CD4-positive, alpha-beta T cell (primary cell): ENCODE measurements at regions not wholly inside any gene's neighbourhood (a gene's known extent, or its start where the extent isn't known, plus 50 kb on each side); places are given as distances from the start of the nearest gene placed in this dataset.

ENCODE experiments used
- ATAC-seq: fragments of 200-7000 bp; cut with Tn5 transposase; one replicate; pipeline ENCODE4 v1.10.0; 2022; ENCODE audit warnings: mild to moderate bottlenecking; ENCODE audit not compliant: poor library complexity
- CTCF ChIA-PET: fragments of 350-600 bp; sonication (Branson Sonifier 250); formaldehyde crosslinking; loops from one replicate; lab custom pipeline; 2021; ENCODE audit warnings: antibody characterized with exemption, inconsistent platforms; lab: Charles Lee
- POLR2A ChIA-PET: fragments of 350-600 bp; sonication (Branson Sonifier 250); formaldehyde crosslinking; loops from one replicate; lab custom pipeline; 2021; ENCODE audit warnings: antibody characterized with exemption, inconsistent platforms; lab: Charles Lee
- DNase-seq, 14 experiments: peaks; one replicate each; pipeline ENCODE4 v3.0.0-alpha.2; 2013 to 2020; ENCODE audit warnings: mixed read lengths in 2 of 14
- H3K27ac ChIP-seq, 2 donors: one replicate each; pipeline versions ENCODE4 v1.5.1 to v1.7.0; 2013; ENCODE audit warnings: low read length in 2 of 2, low read depth in 1 of 2, mild to moderate bottlenecking in 1 of 2
- H3K27me3 ChIP-seq, 2 experiments: 1 replicate in 1 of 2; 2 replicates in 1 of 2; pipeline versions ENCODE4 v1.6.1 to v1.7.0; 2013; ENCODE audit warnings: low read length in 2 of 2, control low read depth in 1 of 2, mild to moderate bottlenecking in 1 of 2, moderate library complexity in 1 of 2; ENCODE audit not compliant: insufficient read depth in 2 of 2, control insufficient read depth in 1 of 2
- H3K36me3 ChIP-seq: one replicate; pipeline ENCODE4 v1.6.1; 2013; ENCODE audit warnings: low read length, control low read depth; ENCODE audit not compliant: insufficient read depth
- H3K4me1 ChIP-seq: one replicate; pipeline ENCODE4 v1.6.1; 2013; ENCODE audit warnings: low read length, control low read depth; ENCODE audit not compliant: insufficient read depth
- H3K4me3 ChIP-seq: one replicate; pipeline ENCODE4 v1.5.1; 2013; ENCODE audit warnings: mild to moderate bottlenecking, low read length, moderate library complexity
- H3K9me3 ChIP-seq, 2 experiments: 1 replicate in 1 of 2; 2 replicates in 1 of 2; pipeline versions ENCODE4 v1.6.1 to v1.7.0; 2013; ENCODE audit warnings: low read length in 2 of 2, mild to moderate bottlenecking in 2 of 2, control low read depth in 1 of 2, moderate library complexity in 1 of 2; ENCODE audit not compliant: control insufficient read depth in 1 of 2, insufficient read depth in 1 of 2
- H3K27ac Mint-ChIP-seq: one replicate; pipeline ENCODE4 v1.8.0; 2020; ENCODE audit warnings: mixed read lengths
- H3K27me3 Mint-ChIP-seq: one replicate; pipeline ENCODE4 v1.8.0; 2021; ENCODE audit warnings: mixed read lengths
- H3K36me3 Mint-ChIP-seq: one replicate; pipeline ENCODE4 v1.8.0; 2021; ENCODE audit warnings: low read depth, mixed read lengths
- H3K4me1 Mint-ChIP-seq: one replicate; pipeline ENCODE4 v1.8.0; 2021; ENCODE audit warnings: low read depth, mixed read lengths
- H3K4me3 Mint-ChIP-seq: one replicate; pipeline ENCODE4 v1.8.0; 2020; ENCODE audit warnings: mild to moderate bottlenecking, mixed read lengths
- H3K9me3 Mint-ChIP-seq: one replicate; pipeline ENCODE4 v1.8.0; 2020; ENCODE audit warnings: mixed read lengths
- CTCF ChIP-seq: fragments of 200-600 bp; IDR thresholded peaks from one replicate; pipeline ENCODE4 v1.8.0; 2022; ENCODE audit warnings: antibody characterized with exemption, mild to moderate bottlenecking
- intact Hi-C, 2 experiments: fragments of 100-400 bp; cut with DNase I in 1 of 2; cut with micrococcal nuclease in 1 of 2; formaldehyde crosslinking; loops; one replicate each; pipeline versions ENCODE4 v1.15.1 to v1.9.0; 2023 to 2025; cut with DNase I, micrococcal nuclease

GRCh38 chr2:176852667-176853066 lies 359.9 kb upstream of the HNRNPA3 start:
- H3K4me1 ChIP-seq = peaks cover 12% of the 10 kb centered on the region
- CTCF ChIA-PET = no interaction called here
- H3K27me3 Mint-ChIP-seq = no peaks in the 10 kb centered on the region
- H3K4me3 ChIP-seq = no peak overlapping the region
- no peaks in the 10 kb centered on the region for H3K36me3 Mint-ChIP-seq
- intact Hi-C loops = no loop called here
- H3K9me3 ChIP-seq = no peaks in the 10 kb centered on the region
- peaks cover 5% of the 10 kb centered on the region for H3K9me3 Mint-ChIP-seq
- DNase-seq (peak in 6 of 14 experiments; percentile 13 to 85 (median 32)), ATAC-seq (peak; percentile 88)
- peak overlapping the region; percentile 0 for H3K27ac Mint-ChIP-seq
- peak overlapping the region; percentile 1 for H3K4me3 Mint-ChIP-seq
- H3K27me3 ChIP-seq = no peaks in the 10 kb centered on the region
- H3K27ac ChIP-seq = no peak overlapping the region
- H3K36me3 ChIP-seq = no peaks in the 10 kb centered on the region
- POLR2A ChIA-PET = interaction anchor here (0.6 kb wide), 1 partner anchor 713 kb away, joined by 3 read pairs; no protein-coding TSS in a partner anchor
- H3K4me1 Mint-ChIP-seq = peaks cover 49% of the 10 kb centered on the region
- TF ChIP-seq CTCF = no peak

GRCh38 chr2:176854062-176854461 lies 358.5 kb upstream of the HNRNPA3 start:
- Histone ChIP-seq H3K4me1 (peaks cover 12% of the 10 kb centered on the region), H3K27me3 (no peaks in the 10 kb centered on the region), H3K27ac (no peak overlapping the region), H3K36me3 (no peaks in the 10 kb centered on the region), H3K9me3 (no peaks in the 10 kb centered on the region), H3K4me3 (no peak overlapping the region)
- Mint-ChIP-seq H3K27me3 (no peaks in the 10 kb centered on the region), H3K4me1 (peaks cover 49% of the 10 kb centered on the region), H3K4me3 (no peak overlapping the region), H3K36me3 (no peaks in the 10 kb centered on the region), H3K27ac (no peak overlapping the region), H3K9me3 (peaks cover 5% of the 10 kb centered on the region)
- TF ChIP-seq CTCF = no peak
- no peak for ATAC-seq
- CTCF ChIA-PET = interaction anchor here (0.9 kb wide), 1 partner anchor 295 kb away, joined by 3 read pairs; no protein-coding TSS in a partner anchor
- DNase-seq = no peak
- intact Hi-C loops = no loop called here
- POLR2A ChIA-PET = no interaction called here

- Histone ChIP-seq H3K36me3 (no peaks in the 10 kb centered on the region), H3K4me1 (peaks cover 12% of the 10 kb centered on the region), H3K9me3 (no peaks in the 10 kb centered on the region), H3K27me3 (no peaks in the 10 kb centered on the region), H3K27ac (no peak overlapping the region), H3K4me3 (no peak overlapping the region)
- no peaks in the 10 kb centered on the region for H3K27me3 Mint-ChIP-seq
- no peaks in the 10 kb centered on the region for H3K36me3 Mint-ChIP-seq
- no peak for DNase-seq
- H3K27ac Mint-ChIP-seq = peak overlapping the region; percentile 19
- ATAC-seq = no peak
- TF ChIP-seq CTCF = no peak
- peaks cover 5% of the 10 kb centered on the region for H3K9me3 Mint-ChIP-seq
- no peak overlapping the region for H3K4me3 Mint-ChIP-seq
- peaks cover 49% of the 10 kb centered on the region for H3K4me1 Mint-ChIP-seq
- ChIA-PET CTCF (interaction anchor here (0.9 kb wide), 1 partner anchor 294 kb away, joined by 3 read pairs; no protein-coding TSS in a partner anchor), POLR2A (no interaction called here)
- intact Hi-C loops = no loop called here
Observed at GRCh38 chr2:176854878-176855277, 357.7 kb upstream of the HNRNPA3 start.
